ENCODE measurements at regions not wholly inside any gene's neighbourhood (a gene's known extent, or its start where the extent isn't known, plus 50 kb on each side); places are given as distances from the start of the nearest gene placed in this dataset.
A peak's percentile ranks its signal among the peaks of the same experiment; 100 is the strongest.

- Histone ChIP-seq H3K4me1 (peaks cover 9% of the 10 kb centered on the region), H3K27me3 (no peaks in the 10 kb centered on the region), H3K36me3 (no peaks in the 10 kb centered on the region), H3K4me2 (peak overlapping the region; percentile 28), H4K20me1 (no peaks in the 10 kb centered on the region), H3K9me3 (0 out of 2 replicates have a peak, but pooled peaks cover 4% of the 10 kb centered on the region), H3K27ac (0 out of 2 replicates have a peak overlapping the region, but pooled peaks have one; percentile 22), H3K9ac (no peak overlapping the region), H3K4me3 (no peak overlapping the region)
- no peak for TF ChIP-seq Cebpa-rat (IDR thresholded peaks at IDR 0.05)
Measured at GRCh38 chr14:98900798-98901197, 371.2 kb downstream of the BCL11B start.

GRCh38 chr14:98901511-98902205, 370.3 kb downstream of the BCL11B start:
- no peak for TF ChIP-seq Cebpa-rat (IDR thresholded peaks at IDR 0.05)
- H3K4me1 ChIP-seq = peaks cover 9% of the 10 kb centered on the region
- no peaks in the 10 kb centered on the region for H3K36me3 ChIP-seq
- 0 out of 2 replicates have a peak, but pooled peaks cover 4% of the 10 kb centered on the region for H3K9me3 ChIP-seq
- H3K27me3 ChIP-seq = no peaks in the 10 kb centered on the region
- H4K20me1 ChIP-seq = no peaks in the 10 kb centered on the region
- H3K4me3 ChIP-seq = no peak overlapping the region
- no peak overlapping the region for H3K9ac ChIP-seq
- H3K4me2 ChIP-seq = no peak overlapping the region; the same call in 1 of the 2 replicates
- 0 out of 2 replicates have a peak overlapping the region, but pooled peaks have one; percentile 22 for H3K27ac ChIP-seq

GRCh38 chr14:98903371-98903770, 368.6 kb downstream of the BCL11B start:
- H3K27me3 ChIP-seq = no peaks in the 10 kb centered on the region
- H4K20me1 ChIP-seq = no peaks in the 10 kb centered on the region
- H3K4me2 ChIP-seq = no peak overlapping the region
- H3K9ac ChIP-seq = no peak overlapping the region
- H3K4me1 ChIP-seq = peaks cover 26% of the 10 kb centered on the region
- no peak overlapping the region for H3K4me3 ChIP-seq
- no peaks in the 10 kb centered on the region for H3K9me3 ChIP-seq
- H3K36me3 ChIP-seq = no peaks in the 10 kb centered on the region
- no peak overlapping the region for H3K27ac ChIP-seq
- no peak for TF ChIP-seq Cebpa-rat (IDR thresholded peaks at IDR 0.05)

GRCh38 chr14:98904677-98905076, 367.3 kb downstream of the BCL11B start:
- Histone ChIP-seq H4K20me1 (no peaks in the 10 kb centered on the region), H3K27ac (no peak overlapping the region), H3K4me2 (no peak overlapping the region), H3K36me3 (no peaks in the 10 kb centered on the region), H3K27me3 (no peaks in the 10 kb centered on the region), H3K9me3 (no peaks in the 10 kb centered on the region), H3K9ac (no peak overlapping the region), H3K4me1 (peaks cover 39% of the 10 kb centered on the region), H3K4me3 (no peak overlapping the region)
- no peak for TF ChIP-seq Cebpa-rat (IDR thresholded peaks at IDR 0.05)

GRCh38 chr14:98906123-98906995, 365.6 kb downstream of the BCL11B start:
- Histone ChIP-seq H3K9me3 (no peaks in the 10 kb centered on the region), H3K27me3 (no peaks in the 10 kb centered on the region), H4K20me1 (no peaks in the 10 kb centered on the region), H3K27ac (no peak overlapping the region), H3K4me1 (peaks cover 43% of the 10 kb centered on the region), H3K4me3 (no peak overlapping the region), H3K36me3 (no peaks in the 10 kb centered on the region), H3K4me2 (no peak overlapping the region), H3K9ac (no peak overlapping the region)
- no peak for TF ChIP-seq Cebpa-rat (IDR thresholded peaks at IDR 0.05)

GRCh38 chr14:98907271-98907670, 364.7 kb downstream of the BCL11B start:
- Histone ChIP-seq H3K27ac (peak overlapping the region; percentile 29; the same call in 1 of the 2 replicates), H3K4me1 (peaks cover 43% of the 10 kb centered on the region), H3K27me3 (no peaks in the 10 kb centered on the region), H3K36me3 (no peaks in the 10 kb centered on the region), H3K9ac (no peak overlapping the region), H4K20me1 (no peaks in the 10 kb centered on the region), H3K4me3 (no peak overlapping the region), H3K4me2 (peak overlapping the region; percentile 71), H3K9me3 (no peaks in the 10 kb centered on the region)
- no peak for TF ChIP-seq Cebpa-rat (IDR thresholded peaks at IDR 0.05)

- H3K27me3 ChIP-seq = no peaks in the 10 kb centered on the region
Measured at GRCh38 chr14:98908050-98908449, 363.9 kb downstream of the BCL11B start.

GRCh38 chr14:98909251-98909944, 362.6 kb downstream of the BCL11B start:
- H3K4me3 ChIP-seq = no peak overlapping the region
- H3K27me3 ChIP-seq = no peaks in the 10 kb centered on the region
- no peaks in the 10 kb centered on the region for H3K9me3 ChIP-seq
- H3K4me1 ChIP-seq = peaks cover 58% of the 10 kb centered on the region
- no peak overlapping the region for H3K9ac ChIP-seq
- H4K20me1 ChIP-seq = no peaks in the 10 kb centered on the region
- H3K36me3 ChIP-seq = no peaks in the 10 kb centered on the region
- TF ChIP-seq Cebpa-rat (IDR thresholded peaks at IDR 0.05) = no peak
- H3K4me2 ChIP-seq = peak overlapping the region; percentile 71
- H3K27ac ChIP-seq = no peak overlapping the region

More at GRCh38 chr14:98908050-98908449, 363.9 kb downstream of the BCL11B start:
- TF ChIP-seq Cebpa-rat (IDR thresholded peaks at IDR 0.05) = no peak
- H3K9ac ChIP-seq = no peak overlapping the region
- no peak overlapping the region for H3K4me3 ChIP-seq
- H4K20me1 ChIP-seq = no peaks in the 10 kb centered on the region
- H3K4me2 ChIP-seq = peak overlapping the region; percentile 71
- H3K36me3 ChIP-seq = no peaks in the 10 kb centered on the region
- H3K9me3 ChIP-seq = no peaks in the 10 kb centered on the region
- peak overlapping the region; percentile 29; the same call in 1 of the 2 replicates for H3K27ac ChIP-seq
- H3K4me1 ChIP-seq = peaks cover 51% of the 10 kb centered on the region

GRCh38 chr14:98910061-98910460, 361.9 kb downstream of the BCL11B start:
- Histone ChIP-seq H3K9me3 (no peaks in the 10 kb centered on the region), H3K9ac (no peak overlapping the region), H3K27me3 (no peaks in the 10 kb centered on the region), H3K4me1 (peaks cover 58% of the 10 kb centered on the region), H3K27ac (no peak overlapping the region), H3K4me3 (no peak overlapping the region), H3K4me2 (peak overlapping the region; percentile 71), H3K36me3 (no peaks in the 10 kb centered on the region), H4K20me1 (no peaks in the 10 kb centered on the region)
- TF ChIP-seq Cebpa-rat (IDR thresholded peaks at IDR 0.05) = no peak

Measured in BLaER1 (cell line).